RCC 7860 (cell line): ENCODE measurements at regions not wholly inside any gene's neighbourhood (a gene's known extent, or its start where the extent isn't known, plus 50 kb on each side); places are given as distances from the start of the nearest gene placed in this dataset.
A peak's percentile ranks its signal among the peaks of the same experiment; 100 is the strongest.

ENCODE experiments used
- DNase-seq: peaks from one replicate; pipeline ENCODE4 v3.0.0-alpha.2; 2015; ENCODE audit warnings: low spot score
- FAIRE-seq: peaks from 2 replicates; lab custom pipeline; 2012; peaks lifted over from hg19 to GRCh38; lab: Jason Lieb, UNC

DNA sequence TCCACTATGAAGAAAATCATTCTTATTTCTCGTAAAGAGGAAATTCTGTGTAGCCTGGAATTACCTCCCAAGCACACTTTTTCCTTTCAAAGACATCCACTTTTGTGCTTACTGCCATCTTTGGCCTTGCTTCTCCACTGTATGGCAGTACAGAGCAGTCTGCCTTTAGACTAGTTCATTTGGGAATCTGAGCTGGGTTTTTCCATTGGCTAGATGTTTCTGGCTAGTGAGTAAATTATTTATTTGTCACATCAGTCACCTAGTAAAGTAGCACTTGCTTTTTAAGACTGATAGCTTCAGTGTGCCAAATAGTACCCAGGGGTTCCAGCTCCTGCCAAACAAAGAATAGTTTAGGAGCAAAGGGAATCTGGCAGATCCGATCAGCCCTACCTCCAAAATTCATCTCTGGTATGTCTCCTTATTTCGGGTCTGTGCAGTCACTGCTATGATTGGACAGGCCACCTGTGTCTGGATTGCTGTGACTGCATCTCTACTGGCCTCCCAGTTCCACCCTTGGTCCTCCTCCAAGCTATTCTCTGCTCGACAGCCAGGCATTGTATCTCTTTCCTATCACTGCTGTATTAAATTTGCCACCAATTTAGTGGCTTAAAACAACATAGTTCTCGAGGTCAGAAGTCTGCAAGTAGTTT, 97.6 kb downstream of the NUDT12 start:
- no peak for FAIRE-seq
- no peak for DNase-seq

GRCh38 chr5:103463261-103463660, 99.3 kb downstream of the NUDT12 start:
- no peak for FAIRE-seq
- no peak for DNase-seq

- DNase-seq (peak; percentile 90), FAIRE-seq (peak; percentile 96)
Observed at GRCh38 chr5:103461243-103461642, 101.3 kb downstream of the NUDT12 start.

GRCh38 chr5:103458497-103459040, 104.0 kb downstream of the NUDT12 start:
- FAIRE-seq (no peak), DNase-seq (no peak)

- FAIRE-seq = no peak
Observed at GRCh38 chr5:103456476-103456875, 106.1 kb downstream of the NUDT12 start.

GRCh38 chr5:103455796-103456195, 106.8 kb downstream of the NUDT12 start:
- FAIRE-seq = no peak
- no peak for DNase-seq

More at GRCh38 chr5:103456476-103456875, 106.1 kb downstream of the NUDT12 start:
- DNase-seq = no peak

GRCh38 chr5:103454770-103455169, 107.8 kb downstream of the NUDT12 start:
- FAIRE-seq (no peak), DNase-seq (no peak)

DNA sequence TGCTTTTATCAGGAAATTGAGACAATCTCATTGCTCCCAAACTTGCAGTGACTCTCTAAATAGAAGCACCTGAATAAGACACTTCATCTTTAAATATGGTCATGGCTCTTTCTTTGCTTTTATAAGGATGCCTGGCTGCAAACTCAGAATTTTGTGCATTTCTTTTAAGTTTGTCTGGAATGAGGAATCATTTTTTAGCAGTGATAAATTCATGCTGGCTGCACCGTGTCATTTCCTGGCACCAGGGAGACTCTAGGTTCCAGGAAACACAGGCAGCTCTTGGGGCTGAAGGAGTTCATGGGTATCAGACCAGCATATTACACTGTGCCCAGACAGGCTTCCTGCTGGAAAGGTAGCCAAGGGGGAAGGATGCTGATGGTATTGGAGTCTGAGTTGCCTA, 109.9 kb downstream of the NUDT12 start:
- FAIRE-seq (no peak), DNase-seq (peak; percentile 36)

DNA sequence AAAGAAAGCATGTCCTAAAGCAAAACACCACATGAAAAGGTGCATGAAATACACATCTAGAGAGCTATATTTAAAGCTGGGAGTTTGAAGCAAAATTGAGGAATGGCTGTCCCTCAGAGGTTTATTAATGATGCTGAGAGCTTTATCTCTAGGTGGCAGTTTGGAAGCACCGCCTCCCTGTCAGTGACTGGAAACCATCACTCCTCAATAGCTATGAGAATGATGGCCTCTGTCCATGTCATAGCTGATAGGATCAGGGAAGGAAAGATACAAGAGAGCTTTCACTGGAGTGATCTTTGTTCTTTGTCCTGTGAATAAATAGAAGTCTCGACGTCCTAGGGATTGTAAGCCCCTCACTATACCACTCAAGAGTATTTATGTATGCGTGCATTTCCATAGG, 110.5 kb downstream of the NUDT12 start:
- FAIRE-seq = no peak

GRCh38 chr5:103451261-103451660, 111.3 kb downstream of the NUDT12 start:
- DNase-seq = no peak

More for the DNA sequence above, 110.5 kb downstream of the NUDT12 start:
- no peak for DNase-seq

GRCh38 chr5:103450333-103451061, 112.1 kb downstream of the NUDT12 start:
- peak; percentile 73 for DNase-seq
- peak; percentile 67 for FAIRE-seq

More at GRCh38 chr5:103451261-103451660, 111.3 kb downstream of the NUDT12 start:
- FAIRE-seq = no peak

GRCh38 chr5:103446813-103447212, 115.8 kb downstream of the NUDT12 start:
- FAIRE-seq (no peak), DNase-seq (no peak)

GRCh38 chr5:103445426-103446035, 117.1 kb downstream of the NUDT12 start:
- DNase-seq (no peak), FAIRE-seq (no peak)

DNA sequence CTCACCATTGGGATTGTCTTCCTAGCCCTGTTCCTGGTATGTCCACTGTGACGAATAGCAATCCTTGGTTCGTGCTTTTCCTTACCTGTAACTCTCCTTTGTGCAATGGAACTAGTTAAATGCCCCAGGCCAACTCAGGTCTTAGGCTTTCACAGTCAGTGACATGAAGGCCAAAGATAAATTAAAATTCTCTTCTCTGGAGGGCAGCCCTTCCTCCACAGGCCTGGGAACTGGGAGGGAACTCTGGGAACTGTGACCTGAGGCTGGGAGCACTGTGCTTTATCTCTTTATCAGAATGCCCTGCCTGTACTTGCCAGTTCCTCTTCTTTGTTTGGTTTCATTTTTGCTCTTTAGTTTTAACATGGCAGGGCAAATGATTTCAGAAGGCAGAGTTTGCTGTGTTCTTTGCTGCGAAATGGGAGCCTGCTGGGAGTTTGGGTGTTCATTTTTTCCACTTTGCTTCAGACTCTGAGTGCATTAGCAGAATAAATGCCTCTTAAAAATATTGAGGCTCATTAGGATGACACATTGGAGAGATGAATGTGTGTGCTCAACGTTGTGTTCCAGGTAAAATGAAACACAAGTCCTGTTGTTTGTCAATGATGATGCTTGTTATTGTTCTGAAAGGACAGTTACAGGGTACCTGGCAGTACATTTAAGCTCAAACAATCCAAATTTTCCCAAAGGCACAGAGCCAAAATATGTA, 118.1 kb downstream of the NUDT12 start:
- DNase-seq (no peak), FAIRE-seq (no peak)

GRCh38 chr5:103442750-103443149, 119.8 kb downstream of the NUDT12 start:
- FAIRE-seq (no peak), DNase-seq (no peak)

DNA sequence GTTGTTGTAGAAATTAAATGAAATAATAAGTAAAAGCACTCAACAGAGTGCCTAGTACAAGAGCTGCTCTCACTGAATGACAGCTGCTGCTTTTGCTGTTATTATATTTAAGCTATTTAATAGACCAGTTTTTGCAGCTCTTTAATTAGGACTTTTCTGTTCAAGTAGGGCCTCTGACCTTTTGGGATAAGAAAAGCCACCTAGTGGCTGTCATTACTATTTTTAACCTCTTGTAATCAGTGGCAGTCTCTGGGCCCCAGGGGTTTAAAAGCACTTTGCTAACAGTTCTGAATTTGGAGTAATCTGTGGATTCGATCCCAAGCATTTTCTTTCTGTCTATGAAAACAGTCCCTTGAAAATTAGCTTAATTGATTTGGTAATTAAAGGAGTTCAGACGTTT, 121.1 kb downstream of the NUDT12 start:
- DNase-seq (no peak), FAIRE-seq (no peak)

- DNase-seq (no peak), FAIRE-seq (no peak)
Observed at GRCh38 chr5:103439007-103439406, 123.6 kb downstream of the NUDT12 start.

DNA sequence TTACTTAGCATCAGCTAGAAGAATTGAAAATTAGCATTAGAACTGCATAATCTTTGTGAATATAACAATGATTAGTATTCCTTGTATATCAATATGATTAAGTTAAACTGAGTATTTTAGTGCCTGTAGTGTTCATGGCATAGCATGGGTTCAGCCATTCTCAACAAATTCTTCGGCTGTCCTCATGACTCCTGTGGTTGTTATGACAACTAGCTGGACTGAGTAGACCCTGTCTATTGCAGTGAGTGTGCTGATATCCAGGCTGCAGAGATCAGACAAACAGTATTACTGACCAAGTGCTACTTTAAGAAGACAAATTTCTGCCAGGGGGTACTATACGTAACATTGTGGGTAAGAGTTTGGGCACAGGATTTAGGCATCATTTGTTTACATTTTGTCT, 125.9 kb downstream of the NUDT12 start:
- DNase-seq = no peak
- FAIRE-seq = no peak

- DNase-seq = no peak
- FAIRE-seq = no peak
Observed at GRCh38 chr5:103436112-103436511, 126.5 kb downstream of the NUDT12 start.

- no peak for DNase-seq
- no peak for FAIRE-seq
Observed at GRCh38 chr5:103435136-103435889, 127.3 kb downstream of the NUDT12 start.
